GM21619 (cell line): ENCODE measurements at regions not wholly inside any gene's neighbourhood (a gene's known extent, or its start where the extent isn't known, plus 50 kb on each side); places are given as distances from the start of the nearest gene placed in this dataset.
A peak's percentile ranks its signal among the peaks of the same experiment; 100 is the strongest.
"Not testable (repeated sequence)": the region's sequence is repeated elsewhere in the genome, so short reads cannot be mapped to it uniquely, and the experiment has no call there.

Source experiments
- ATAC-seq: cut with Tn5 transposase; IDR thresholded peaks from one replicate; pipeline ENCODE4 v1.9.1; 2021; ENCODE audit not compliant: unreplicated experiment

GRCh38 chr15:84409357-84409756, 173.8 kb downstream of the GOLGA6L4 start:
- ATAC-seq = not testable (repeated sequence)

GRCh38 chr15:84421513-84422181, 179.2 kb upstream of the ZSCAN2 start:
- ATAC-seq = not testable (repeated sequence)

- not testable (repeated sequence) for ATAC-seq
Measured at GRCh38 chr15:84425327-84425726, 175.5 kb upstream of the ZSCAN2 start.

GRCh38 chr15:84473305-84473877, 127.4 kb upstream of the ZSCAN2 start:
- not testable (repeated sequence) for ATAC-seq

- ATAC-seq = not testable (repeated sequence)
Measured at GRCh38 chr15:84476364-84477033, 124.3 kb upstream of the ZSCAN2 start.

- ATAC-seq = peak; percentile 85
Measured at GRCh38 chr15:84477550-84477949, 123.3 kb upstream of the ZSCAN2 start.

GRCh38 chr15:84480174-84480681, 120.6 kb upstream of the ZSCAN2 start:
- not testable (repeated sequence) for ATAC-seq

- not testable (repeated sequence) for ATAC-seq
Measured at GRCh38 chr15:84483859-84484258, 117.0 kb upstream of the ZSCAN2 start.

- ATAC-seq = not testable (repeated sequence)
Measured at GRCh38 chr15:84500165-84500889, 100.5 kb upstream of the ZSCAN2 start.

- ATAC-seq = not testable (repeated sequence)
Measured at GRCh38 chr15:84503101-84503500, 97.7 kb upstream of the ZSCAN2 start.

- not testable (repeated sequence) for ATAC-seq
Measured at GRCh38 chr15:84505552-84505951, 95.3 kb upstream of the ZSCAN2 start.

GRCh38 chr15:84512324-84512723, 88.5 kb upstream of the ZSCAN2 start:
- not testable (repeated sequence) for ATAC-seq

GRCh38 chr15:84516773-84517172, 84.0 kb upstream of the ZSCAN2 start:
- not testable (repeated sequence) for ATAC-seq

GRCh38 chr15:84525491-84526344, 75.1 kb upstream of the ZSCAN2 start:
- not testable (repeated sequence) for ATAC-seq

GRCh38 chr15:84530751-84531150, 70.1 kb upstream of the ZSCAN2 start:
- not testable (repeated sequence) for ATAC-seq

- not testable (repeated sequence) for ATAC-seq
Measured at GRCh38 chr15:84531223-84531622, 69.6 kb upstream of the ZSCAN2 start.

- not testable (repeated sequence) for ATAC-seq
Measured at GRCh38 chr15:84531709-84532367, 69.0 kb upstream of the ZSCAN2 start.

- ATAC-seq = not testable (repeated sequence)
Measured at GRCh38 chr15:84533705-84534104, 67.1 kb upstream of the ZSCAN2 start.

- not testable (repeated sequence) for ATAC-seq
Measured at GRCh38 chr15:84534561-84535235, 66.1 kb upstream of the ZSCAN2 start.
